Astrocyte (in vitro differentiated cells and primary cell): ENCODE measurements at regions not wholly inside any gene's neighbourhood (a gene's known extent, or its start where the extent isn't known, plus 50 kb on each side); places are given as distances from the start of the nearest gene placed in this dataset.
"Not testable (repeated sequence)": the region's sequence is repeated elsewhere in the genome, so short reads cannot be mapped to it uniquely, and the experiment has no call there.

Experiments used
- DNase-seq: peaks from one replicate; pipeline ENCODE4 v3.0.0-alpha.2; 2010; ENCODE audit warnings: low read depth
- FAIRE-seq: peaks from 2 replicates; lab custom pipeline; 2011; peaks lifted over from hg19 to GRCh38; lab: Jason Lieb, UNC
- H2AFZ ChIP-seq: 2 replicates; pipeline ENCODE4 v1.6.0; 2012; ENCODE audit warnings: low read depth, low read length, inconsistent platforms
- H3K27ac ChIP-seq: 2 replicates; pipeline ENCODE4 v1.5.1; 2011; ENCODE audit warnings: low read depth, low read length, inconsistent platforms
- H3K27me3 ChIP-seq: 2 replicates; pipeline ENCODE4 v1.6.0; 2011; ENCODE audit warnings: low read length, inconsistent platforms; ENCODE audit not compliant: insufficient read depth
- H3K36me3 ChIP-seq: 2 replicates; pipeline ENCODE4 v1.5.1; 2011; ENCODE audit warnings: low read length, inconsistent platforms; ENCODE audit not compliant: insufficient read depth
- H3K4me1 ChIP-seq: 2 replicates; pipeline ENCODE4 v1.5.1; 2011; ENCODE audit warnings: low read length, inconsistent platforms; ENCODE audit not compliant: insufficient read depth
- H3K4me2 ChIP-seq: 2 replicates; pipeline ENCODE4 v1.6.0; 2012; ENCODE audit warnings: low read length, inconsistent platforms
- H3K4me3 ChIP-seq: 2 replicates; pipeline ENCODE4 v1.5.1; 2011; ENCODE audit warnings: low read depth, mild to moderate bottlenecking, low read length, inconsistent platforms; ENCODE audit not compliant: insufficient read depth
- H3K79me2 ChIP-seq: 2 replicates; pipeline ENCODE4 v1.6.0; 2012; ENCODE audit warnings: mild to moderate bottlenecking, low read length, inconsistent platforms; ENCODE audit not compliant: insufficient read depth
- H3K9ac ChIP-seq: 2 replicates; pipeline ENCODE4 v1.6.0; 2012; ENCODE audit warnings: mild to moderate bottlenecking, low read length, inconsistent platforms
- H3K9me3 ChIP-seq: 2 replicates; pipeline ENCODE4 v1.5.1; 2012; ENCODE audit warnings: low read depth, mild to moderate bottlenecking, low read length, inconsistent platforms; ENCODE audit not compliant: insufficient read depth
- H4K20me1 ChIP-seq: 2 replicates; pipeline ENCODE4 v1.6.0; 2012; ENCODE audit warnings: low read length, inconsistent platforms; ENCODE audit not compliant: insufficient read depth
- H3K27ac Mint-ChIP-seq: one replicate; pipeline ENCODE4 v1.8.0; 2021; ENCODE audit warnings: mild to moderate bottlenecking, mixed read lengths; ENCODE audit not compliant: unreplicated experiment
- H3K27me3 Mint-ChIP-seq: one replicate; pipeline ENCODE4 v1.8.0; 2021; ENCODE audit warnings: low read depth, mixed read lengths; ENCODE audit not compliant: unreplicated experiment
- H3K36me3 Mint-ChIP-seq: one replicate; pipeline ENCODE4 v1.8.0; 2021; ENCODE audit warnings: low read depth, mixed read lengths; ENCODE audit not compliant: unreplicated experiment
- H3K4me1 Mint-ChIP-seq: one replicate; pipeline ENCODE4 v1.8.0; 2021; ENCODE audit warnings: low read depth, mixed read lengths; ENCODE audit not compliant: unreplicated experiment
- H3K4me3 Mint-ChIP-seq: one replicate; pipeline ENCODE4 v1.8.0; 2021; ENCODE audit warnings: mild to moderate bottlenecking, moderate library complexity, mixed read lengths; ENCODE audit not compliant: unreplicated experiment
- H3K9me3 Mint-ChIP-seq: one replicate; pipeline ENCODE4 v1.8.0; 2021; ENCODE audit warnings: mild to moderate bottlenecking, mixed read lengths; ENCODE audit not compliant: unreplicated experiment
- CTCF ChIP-seq: IDR thresholded peaks from 2 replicates; pipeline ENCODE4 v1.5.1; 2011; ENCODE audit warnings: low read depth, mild to moderate bottlenecking, inconsistent platforms, low read length, moderate library complexity; ENCODE audit not compliant: insufficient read depth
- EZH2 ChIP-seq: IDR thresholded peaks from 2 replicates; pipeline ENCODE4 v1.6.1; 2012; ENCODE audit warnings: mild to moderate bottlenecking, low read length, inconsistent platforms; ENCODE audit not compliant: insufficient read depth

- TF ChIP-seq CTCF (no peak), EZH2 (no peak)
- H3K27me3 ChIP-seq: no peaks in the 10 kb centered on the region
- no peaks in the 10 kb centered on the region for H3K9me3 ChIP-seq
- no peaks in the 10 kb centered on the region for H3K79me2 ChIP-seq
- H3K27ac ChIP-seq: no peak overlapping the region
- peaks cover 9% of the 10 kb centered on the region for H3K9me3 Mint-ChIP-seq
- no peaks in the 10 kb centered on the region for H3K4me1 ChIP-seq
- H2AFZ ChIP-seq: no peak overlapping the region
- no peak overlapping the region for H3K4me3 ChIP-seq
- no peak for FAIRE-seq
- no peak overlapping the region for H3K4me3 Mint-ChIP-seq
- peaks cover 4% of the 10 kb centered on the region for H3K4me1 Mint-ChIP-seq
- no peaks in the 10 kb centered on the region for H3K27me3 Mint-ChIP-seq
- no peaks in the 10 kb centered on the region for H3K36me3 ChIP-seq
- no peak overlapping the region for H3K9ac ChIP-seq
- no peaks in the 10 kb centered on the region for H4K20me1 ChIP-seq
- H3K4me2 ChIP-seq: no peak overlapping the region
- no peak overlapping the region for H3K27ac Mint-ChIP-seq
- DNase-seq: no peak
- H3K36me3 Mint-ChIP-seq: no peaks in the 10 kb centered on the region
Measured at GRCh38 chr7:84921154-84921553, 265.7 kb downstream of the SEMA3D start.

DNA sequence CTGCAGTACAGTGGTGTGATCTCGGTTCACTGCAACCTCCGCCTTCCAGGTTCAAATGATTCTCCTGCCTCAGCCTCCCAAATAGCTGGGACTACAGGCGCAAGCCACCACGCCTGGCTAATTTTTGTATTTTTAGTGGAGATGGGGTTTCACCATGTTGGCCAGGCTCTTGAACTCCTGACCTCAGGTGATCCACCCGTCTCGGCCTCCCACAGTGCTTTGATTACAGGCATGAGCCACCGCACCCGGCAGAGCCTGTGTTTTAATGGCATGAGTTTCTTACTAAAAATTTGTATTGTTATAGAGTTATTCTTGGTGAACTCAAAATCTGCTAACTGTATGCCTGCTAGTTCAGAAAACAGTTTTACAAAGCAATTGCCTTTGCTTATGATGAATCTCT, 269.9 kb downstream of the SEMA3D start:
- H3K36me3 ChIP-seq, H3K79me2 ChIP-seq, H3K27me3 ChIP-seq, H3K9me3 ChIP-seq, H4K20me1 ChIP-seq, DNase-seq, H3K27ac Mint-ChIP-seq, FAIRE-seq, H3K4me1 Mint-ChIP-seq, H3K4me2 ChIP-seq, H3K27me3 Mint-ChIP-seq, H3K27ac ChIP-seq, H3K4me1 ChIP-seq, H3K9ac ChIP-seq, H2AFZ ChIP-seq, H3K4me3 Mint-ChIP-seq, H3K36me3 Mint-ChIP-seq, H3K9me3 Mint-ChIP-seq, H3K4me3 ChIP-seq: not testable (repeated sequence)

DNA sequence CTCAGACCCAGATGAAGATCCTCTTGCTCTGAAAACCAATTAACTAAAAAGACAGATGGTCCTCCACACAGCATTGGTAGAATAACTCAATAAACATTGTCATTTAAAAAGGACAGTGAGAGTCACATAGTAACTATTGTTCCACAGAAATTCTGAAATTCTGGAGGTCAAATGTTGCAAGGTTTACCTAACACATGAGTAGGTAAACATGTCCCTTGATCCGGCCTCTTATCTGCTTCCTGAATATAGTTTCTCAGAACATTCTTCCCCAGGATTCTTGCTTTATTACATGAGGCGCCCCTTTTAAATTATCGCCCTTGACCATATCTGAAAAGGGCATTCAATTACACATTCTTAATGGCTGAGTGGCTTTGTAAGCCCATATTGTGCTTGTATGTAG, 270.7 kb downstream of the SEMA3D start:
- no peaks in the 10 kb centered on the region for H4K20me1 ChIP-seq
- no peak overlapping the region for H3K4me3 Mint-ChIP-seq
- H3K27me3 Mint-ChIP-seq: no peaks in the 10 kb centered on the region
- H3K9ac ChIP-seq: no peak overlapping the region
- no peaks in the 10 kb centered on the region for H3K27me3 ChIP-seq
- FAIRE-seq (no peak), DNase-seq (no peak)
- H3K9me3 Mint-ChIP-seq: peaks cover 9% of the 10 kb centered on the region
- H3K9me3 ChIP-seq: no peaks in the 10 kb centered on the region
- H3K4me1 Mint-ChIP-seq: no peaks in the 10 kb centered on the region
- no peak overlapping the region for H3K4me2 ChIP-seq
- TF ChIP-seq CTCF (no peak), EZH2 (no peak)
- no peaks in the 10 kb centered on the region for H3K79me2 ChIP-seq
- H3K27ac Mint-ChIP-seq: no peak overlapping the region
- H3K4me3 ChIP-seq: no peak overlapping the region
- no peaks in the 10 kb centered on the region for H3K4me1 ChIP-seq
- H3K36me3 Mint-ChIP-seq: no peaks in the 10 kb centered on the region
- H3K36me3 ChIP-seq: no peaks in the 10 kb centered on the region
- H3K27ac ChIP-seq: no peak overlapping the region
- H2AFZ ChIP-seq: no peak overlapping the region
